Panc1 (cell line): ENCODE measurements at regions not wholly inside any gene's neighbourhood (a gene's known extent, or its start where the extent isn't known, plus 50 kb on each side); places are given as distances from the start of the nearest gene placed in this dataset.

ENCODE experiments used
- ATAC-seq: fragments of 200-7000 bp; cut with Tn5 transposase; 2 replicates; pipeline ENCODE4 v1.9.1; 2020; ENCODE audit warnings: mild to moderate bottlenecking, moderate library complexity
- BruUV-seq: library from RNA; stranded (reverse); fragments of 400-500 nt; replicated peaks from 2 replicates; lab custom pipeline; 2021; lab: Mats Ljungman, UMichigan
- CTCF ChIA-PET: fragments of 300-600 bp; sonication (Branson Sonifier 250); formaldehyde crosslinking; loops from one replicate; lab custom pipeline; 2022; ENCODE audit warnings: antibody characterized with exemption; lab: Charles Lee
- POLR2A ChIA-PET: fragments of 300-600 bp; sonication (Branson Sonifier 250); formaldehyde crosslinking; loops from one replicate; lab custom pipeline; 2022; ENCODE audit warnings: antibody characterized with exemption; lab: Charles Lee
- DNase-seq: peaks from one replicate; pipeline ENCODE4 v3.0.0-alpha.2; 2010; ENCODE audit warnings: low read depth, low spot score
- H3K27ac ChIP-seq: 2 replicates; pipeline ENCODE4 v1.5.1; 2011; ENCODE audit warnings: mild to moderate bottlenecking, low read length, inconsistent platforms
- H3K27me3 ChIP-seq: fragments of 200-500 bp; sonication (Bioruptor generic); 2 replicates; pipeline ENCODE4 v1.6.0; 2014; ENCODE audit warnings: low read length, inconsistent platforms; ENCODE audit not compliant: control insufficient read depth, insufficient read depth
- H3K36me3 ChIP-seq: fragments of 200-500 bp; sonication (Bioruptor generic); 2 replicates; pipeline ENCODE4 v1.5.1; 2014; ENCODE audit warnings: inconsistent platforms, mild to moderate bottlenecking, low read length, moderate library complexity; ENCODE audit not compliant: control insufficient read depth, insufficient read depth
- H3K4me1 ChIP-seq: 2 replicates; pipeline ENCODE4 v1.5.1; 2011; ENCODE audit warnings: inconsistent platforms, mild to moderate bottlenecking, low read length, moderate library complexity; ENCODE audit not compliant: control insufficient read depth, insufficient read depth
- H3K4me3 ChIP-seq, 2 experiments: 2 replicates each; pipeline ENCODE4 v1.5.1; 2011 to 2012; ENCODE audit warnings: low read depth in 2 of 2, low read length in 2 of 2, mild to moderate bottlenecking in 2 of 2, inconsistent platforms in 1 of 2, moderate library complexity in 1 of 2
- H3K9me3 ChIP-seq: fragments of 200-500 bp; sonication (Bioruptor generic); 2 replicates; pipeline ENCODE4 v1.5.1; 2014; ENCODE audit warnings: low read depth, mild to moderate bottlenecking, inconsistent platforms, low read length, moderate library complexity; ENCODE audit not compliant: control insufficient read depth, insufficient read depth
- POLR2AphosphoS5 ChIP-seq: IDR thresholded peaks from 2 replicates; pipeline ENCODE4 v1.6.1; 2012; ENCODE audit warnings: mild to moderate bottlenecking, low read depth, low read length, moderate library complexity
- SIN3A ChIP-seq: IDR thresholded peaks from 2 replicates; pipeline ENCODE4 v1.6.1; 2012; ENCODE audit warnings: low read depth, mild to moderate bottlenecking, low read length, moderate library complexity, borderline replicate concordance; ENCODE audit not compliant: insufficient read depth
- TCF7L2 ChIP-seq: IDR thresholded peaks from 2 replicates; pipeline ENCODE4 v1.6.1; 2011; ENCODE audit warnings: mild to moderate bottlenecking, low read depth, low read length, inconsistent platforms
- in situ Hi-C: cut with HindIII; loops from 2 replicates; pipeline ENCODE4 v1.10.0; 2016; ENCODE audit warnings: low sequenced_read_pairs, low pct_unique_long_range_greater_than_20kb
- intact Hi-C: fragments of 100-400 bp; cut with micrococcal nuclease; formaldehyde crosslinking; loops from one replicate; pipeline ENCODE4 v1.10.0; 2022; ENCODE audit not compliant: unreplicated experiment
- TF ChIP-seq, protein P1 (sequence below), 2 experiments: IDR thresholded peaks; 2 replicates each; pipeline ENCODE4 v1.6.1; 2011 to 2012; ENCODE audit warnings: low read depth in 2 of 2, control low read depth in 1 of 2, low read length in 1 of 2, mild to moderate bottlenecking in 1 of 2, moderate library complexity in 1 of 2; ENCODE audit not compliant: insufficient read depth in 1 of 2
- TF ChIP-seq, protein P2 (sequence below): fragments of 450-650 bp; IDR thresholded peaks from 2 replicates; pipeline ENCODE4 v1.5.1; 2017; ENCODE audit warnings: mild to moderate bottlenecking

DNA sequence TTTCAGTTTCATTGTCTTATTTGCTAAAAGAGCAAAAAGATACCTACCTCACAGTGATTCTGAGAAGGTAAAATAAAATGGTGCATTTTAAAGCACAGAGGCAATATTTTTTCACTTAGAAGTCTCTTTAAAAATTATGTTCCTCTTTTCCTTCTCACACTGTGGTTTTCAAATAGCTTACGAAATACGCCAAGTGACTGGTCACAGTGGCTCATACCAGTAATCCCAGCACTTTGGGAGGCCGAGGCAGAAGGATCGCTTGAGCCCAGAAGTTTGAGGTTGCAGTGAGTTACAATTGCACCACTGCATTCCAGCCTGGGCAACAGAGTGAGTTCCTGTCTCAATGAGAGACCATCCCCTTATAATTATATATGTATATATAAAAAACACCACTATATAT, 372.6 kb downstream of the FBXO8 start:
- H3K9me3 ChIP-seq = no peaks in the 10 kb centered on the region
- no TSS peak for BruUV-seq
- H3K27me3 ChIP-seq = no peaks in the 10 kb centered on the region
- no peak overlapping the region for H3K27ac ChIP-seq
- H3K4me3 ChIP-seq = no peak overlapping the region
- no peak for ATAC-seq
- intact Hi-C loops = no loop called here
- TF ChIP-seq, protein P1, sequence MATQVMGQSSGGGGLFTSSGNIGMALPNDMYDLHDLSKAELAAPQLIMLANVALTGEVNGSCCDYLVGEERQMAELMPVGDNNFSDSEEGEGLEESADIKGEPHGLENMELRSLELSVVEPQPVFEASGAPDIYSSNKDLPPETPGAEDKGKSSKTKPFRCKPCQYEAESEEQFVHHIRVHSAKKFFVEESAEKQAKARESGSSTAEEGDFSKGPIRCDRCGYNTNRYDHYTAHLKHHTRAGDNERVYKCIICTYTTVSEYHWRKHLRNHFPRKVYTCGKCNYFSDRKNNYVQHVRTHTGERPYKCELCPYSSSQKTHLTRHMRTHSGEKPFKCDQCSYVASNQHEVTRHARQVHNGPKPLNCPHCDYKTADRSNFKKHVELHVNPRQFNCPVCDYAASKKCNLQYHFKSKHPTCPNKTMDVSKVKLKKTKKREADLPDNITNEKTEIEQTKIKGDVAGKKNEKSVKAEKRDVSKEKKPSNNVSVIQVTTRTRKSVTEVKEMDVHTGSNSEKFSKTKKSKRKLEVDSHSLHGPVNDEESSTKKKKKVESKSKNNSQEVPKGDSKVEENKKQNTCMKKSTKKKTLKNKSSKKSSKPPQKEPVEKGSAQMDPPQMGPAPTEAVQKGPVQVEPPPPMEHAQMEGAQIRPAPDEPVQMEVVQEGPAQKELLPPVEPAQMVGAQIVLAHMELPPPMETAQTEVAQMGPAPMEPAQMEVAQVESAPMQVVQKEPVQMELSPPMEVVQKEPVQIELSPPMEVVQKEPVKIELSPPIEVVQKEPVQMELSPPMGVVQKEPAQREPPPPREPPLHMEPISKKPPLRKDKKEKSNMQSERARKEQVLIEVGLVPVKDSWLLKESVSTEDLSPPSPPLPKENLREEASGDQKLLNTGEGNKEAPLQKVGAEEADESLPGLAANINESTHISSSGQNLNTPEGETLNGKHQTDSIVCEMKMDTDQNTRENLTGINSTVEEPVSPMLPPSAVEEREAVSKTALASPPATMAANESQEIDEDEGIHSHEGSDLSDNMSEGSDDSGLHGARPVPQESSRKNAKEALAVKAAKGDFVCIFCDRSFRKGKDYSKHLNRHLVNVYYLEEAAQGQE (IDR thresholded peaks at IDR 0.05; ENCODE audit: insufficient read depth in 1 of 2, low read depth in 2 of 2, low read length in 1 of 2) = no peak
- TF ChIP-seq POLR2AphosphoS5 (no peak), TCF7L2 (no peak), SIN3A (no peak)
- TF ChIP-seq, protein P2, sequence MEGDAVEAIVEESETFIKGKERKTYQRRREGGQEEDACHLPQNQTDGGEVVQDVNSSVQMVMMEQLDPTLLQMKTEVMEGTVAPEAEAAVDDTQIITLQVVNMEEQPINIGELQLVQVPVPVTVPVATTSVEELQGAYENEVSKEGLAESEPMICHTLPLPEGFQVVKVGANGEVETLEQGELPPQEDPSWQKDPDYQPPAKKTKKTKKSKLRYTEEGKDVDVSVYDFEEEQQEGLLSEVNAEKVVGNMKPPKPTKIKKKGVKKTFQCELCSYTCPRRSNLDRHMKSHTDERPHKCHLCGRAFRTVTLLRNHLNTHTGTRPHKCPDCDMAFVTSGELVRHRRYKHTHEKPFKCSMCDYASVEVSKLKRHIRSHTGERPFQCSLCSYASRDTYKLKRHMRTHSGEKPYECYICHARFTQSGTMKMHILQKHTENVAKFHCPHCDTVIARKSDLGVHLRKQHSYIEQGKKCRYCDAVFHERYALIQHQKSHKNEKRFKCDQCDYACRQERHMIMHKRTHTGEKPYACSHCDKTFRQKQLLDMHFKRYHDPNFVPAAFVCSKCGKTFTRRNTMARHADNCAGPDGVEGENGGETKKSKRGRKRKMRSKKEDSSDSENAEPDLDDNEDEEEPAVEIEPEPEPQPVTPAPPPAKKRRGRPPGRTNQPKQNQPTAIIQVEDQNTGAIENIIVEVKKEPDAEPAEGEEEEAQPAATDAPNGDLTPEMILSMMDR = no peak
- no peaks in the 10 kb centered on the region for H3K4me1 ChIP-seq
- POLR2A ChIA-PET = no interaction called here
- H3K36me3 ChIP-seq = no peaks in the 10 kb centered on the region
- in situ Hi-C loops = no loop called here
- CTCF ChIA-PET = no interaction called here
- no peak for DNase-seq

DNA sequence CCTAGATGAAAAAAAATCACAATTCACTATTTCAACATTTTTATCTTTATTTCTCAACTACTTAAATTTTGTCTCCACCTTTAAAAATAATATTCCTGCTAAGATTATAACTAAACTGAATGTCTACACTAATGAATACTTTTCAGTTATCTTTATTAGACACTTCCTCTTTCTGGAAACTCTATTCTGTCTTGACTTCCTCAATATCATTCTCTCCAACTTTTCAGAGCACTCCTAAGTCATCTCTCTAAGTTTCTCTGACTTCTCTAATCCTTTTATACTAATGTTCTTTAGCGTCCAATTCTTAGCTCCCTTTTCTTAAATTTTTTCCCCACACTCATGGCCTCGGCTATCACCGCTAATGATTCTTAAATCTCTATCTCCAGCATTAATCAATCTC, 374.2 kb downstream of the FBXO8 start:
- BruUV-seq = no TSS peak
- intact Hi-C loops (no loop called here), in situ Hi-C loops (no loop called here)
- H3K27me3 ChIP-seq = no peaks in the 10 kb centered on the region
- H3K4me1 ChIP-seq = no peaks in the 10 kb centered on the region
- ATAC-seq (no peak), DNase-seq (no peak)
- TF ChIP-seq POLR2AphosphoS5 (no peak), TCF7L2 (no peak), SIN3A (no peak)
- TF ChIP-seq, protein P1 (IDR thresholded peaks at IDR 0.05; ENCODE audit: insufficient read depth in 1 of 2, low read depth in 2 of 2, low read length in 1 of 2) = no peak
- TF ChIP-seq, protein P2 = no peak
- H3K4me3 ChIP-seq = no peak overlapping the region
- H3K27ac ChIP-seq = no peak overlapping the region
- CTCF ChIA-PET = no interaction called here
- no peaks in the 10 kb centered on the region for H3K36me3 ChIP-seq
- H3K9me3 ChIP-seq = no peaks in the 10 kb centered on the region
- POLR2A ChIA-PET = no interaction called here
